Ovary (tissue), 3 donors: ENCODE measurements at regions not wholly inside any gene's neighbourhood (a gene's known extent, or its start where the extent isn't known, plus 50 kb on each side); places are given as distances from the start of the nearest gene placed in this dataset.

Experiments
- CTCF ChIP-seq, 3 donors: fragments of 450-650 bp in 2 of 3; fragments of 200-600 bp in 1 of 3; IDR thresholded peaks; one replicate each; pipeline versions ENCODE4 v1.5.1 to v1.8.0; 2016 to 2022; ENCODE audit warnings: antibody characterized with exemption in 3 of 3, mild to moderate bottlenecking in 1 of 3
- POLR2A ChIP-seq: fragments of 450-650 bp; IDR thresholded peaks from one replicate; pipeline ENCODE4 v1.6.1; 2017; ENCODE audit warnings: antibody characterized with exemption, mild to moderate bottlenecking, moderate library complexity
- donor health status: DM: no; HTN: no; CAD: no.

GRCh38 chrX:45537936-45538335 lies 337.3 kb upstream of the DIPK2B start:
- TF ChIP-seq CTCF (IDR thresholded peaks at IDR 0.05), result no peak
- no peak for TF ChIP-seq POLR2A
